Prostate gland (tissue), 2 donors: ENCODE measurements at regions not wholly inside any gene's neighbourhood (a gene's known extent, or its start where the extent isn't known, plus 50 kb on each side); places are given as distances from the start of the nearest gene placed in this dataset.

Experiments used
- CTCF ChIP-seq, 4 experiments: fragments of 200-600 bp in 2 of 4; fragments of 450-650 bp in 2 of 4; sonication (generic) in 2 of 4; IDR thresholded peaks; 1 replicate in 3 of 4; 2 replicates in 1 of 4; pipeline ENCODE4 v1.5.1; 2016 to 2019; ENCODE audit warnings: antibody characterized with exemption in 4 of 4, mild to moderate bottlenecking in 2 of 4, moderate library complexity in 2 of 4
- POLR2A ChIP-seq: fragments of 450-650 bp; IDR thresholded peaks from one replicate; pipeline ENCODE4 v1.6.1; 2016; ENCODE audit warnings: antibody characterized with exemption, mild to moderate bottlenecking

- TF ChIP-seq CTCF (IDR thresholded peaks at IDR 0.05), result no peak
- TF ChIP-seq POLR2A, result no peak
Measured at GRCh38 chr10:111593578-111593977, 516.7 kb downstream of the ADRA2A start.
